ENCODE measurements at regions not wholly inside any gene's neighbourhood (a gene's known extent, or its start where the extent isn't known, plus 50 kb on each side); places are given as distances from the start of the nearest gene placed in this dataset.

DNA sequence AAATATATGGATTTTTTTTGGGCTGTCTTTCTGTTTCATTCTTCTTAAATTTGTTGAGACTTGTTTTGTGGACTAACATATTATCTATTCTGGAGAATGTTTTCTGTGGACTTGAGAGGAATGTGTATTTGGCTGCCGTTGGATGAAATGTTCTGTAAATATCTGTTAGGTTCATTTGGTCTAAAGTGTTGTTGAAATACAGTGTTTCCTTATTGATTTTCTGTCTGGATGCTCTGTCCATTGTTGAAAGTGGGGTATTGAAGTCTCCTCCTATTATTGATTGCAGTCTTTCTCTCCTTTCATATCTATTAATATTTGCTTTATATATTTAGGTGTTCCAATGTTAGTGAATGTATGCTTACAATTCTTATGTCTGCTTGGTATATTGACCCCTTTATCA lies 431.8 kb downstream of the RAPGEF2 start:
- H4K8ac ChIP-seq (ENCODE audit: extremely low read depth, insufficient read depth, low read length) = no peak overlapping the region
- H3K9me3 ChIP-seq (ENCODE audit: insufficient read depth in 2 of 2, low read depth in 1 of 2, low read length in 1 of 2) = peaks cover 8 to 11% of the 10 kb centered on the region in 2 experiments; a peak in 3 of 4 replicates
- DNase-seq (ENCODE audit: low read depth in 1 of 2, low spot score in 2 of 2) = no peak
- H4K5ac ChIP-seq (ENCODE audit: insufficient read length, low read depth, low read length) = no peak overlapping the region
- no peak overlapping the region for H2BK12ac ChIP-seq (ENCODE audit: low read depth, low read length)
- H3K4ac ChIP-seq (replicated peaks; ENCODE audit: insufficient read length, low read depth, low read length) = no peak overlapping the region
- no peak overlapping the region for H2AK5ac ChIP-seq (ENCODE audit: low read depth, low read length)
- H2BK15ac ChIP-seq (ENCODE audit: low read length) = no peak overlapping the region
- H3K23me2 ChIP-seq (ENCODE audit: low read depth, low read length) = no peaks in the 10 kb centered on the region
- POLR2A ChIA-PET (ENCODE audit: partially characterized antibody) = no interaction called here
- CTCF ChIA-PET (ENCODE audit: partially characterized antibody) = interaction anchor here (0.6 to 1.0 kb wide), 3 partner anchors 25 to 206 kb away, joined by 3 read pairs; no protein-coding TSS in a partner anchor
- no peaks in the 10 kb centered on the region for H3K27me3 ChIP-seq (replicated peaks in 1 of 4; ENCODE audit: control insufficient read depth in 3 of 4, extremely low read depth in 1 of 4, insufficient read depth in 3 of 4, low read length in 3 of 4)
- peaks cover 0 to 1% (median under 1%) of the 10 kb centered on the region in 4 experiments; a peak in 3 of 7 replicates for H3K4me1 ChIP-seq (replicated peaks in 1 of 4; ENCODE audit: control insufficient read depth in 3 of 4, insufficient read depth in 4 of 4, low read length in 3 of 4)
- no peaks in the 10 kb centered on the region for H3K79me2 ChIP-seq (ENCODE audit: control insufficient read depth in 1 of 2, insufficient read depth in 2 of 2, low read length in 2 of 2)
- no peak overlapping the region for H3K9ac ChIP-seq (replicated peaks in 1 of 4; ENCODE audit: extremely low read depth in 1 of 4, low read depth in 3 of 4, low read length in 3 of 4)
- FAIRE-seq = no peak
- H3K4me3 ChIP-seq (ENCODE audit: extremely low read depth in 1 of 4, insufficient read depth in 2 of 4, low read depth in 3 of 4, low read length in 4 of 4) = no peak overlapping the region
- H3K36me3 ChIP-seq (ENCODE audit: control insufficient read depth in 2 of 4, insufficient read depth in 4 of 4, low read length in 3 of 4) = no peaks in the 10 kb centered on the region; a peak in 2 of 8 replicates
- no peak overlapping the region for H3K18ac ChIP-seq (ENCODE audit: extremely low read depth, low read length)
- no peak overlapping the region for H2BK20ac ChIP-seq (ENCODE audit: low read length)
- no peak overlapping the region for H3K56ac ChIP-seq (replicated peaks; ENCODE audit: insufficient read length, low read depth, low read length)
- no peak overlapping the region for H4K91ac ChIP-seq (replicated peaks; ENCODE audit: insufficient read length, low read length)
- H2AFZ ChIP-seq (ENCODE audit: low read length) = no peak overlapping the region
- H3K14ac ChIP-seq (ENCODE audit: insufficient read length) = no peak overlapping the region
- no peak overlapping the region for H3K4me2 ChIP-seq (ENCODE audit: insufficient read depth in 1 of 2, low read depth in 2 of 2, low read length in 2 of 2)
- no peak overlapping the region for H3K27ac ChIP-seq (ENCODE audit: low read depth, low read length)
- H2BK5ac ChIP-seq (ENCODE audit: low read depth, low read length) = no peak overlapping the region
- no peaks in the 10 kb centered on the region for H3K79me1 ChIP-seq (ENCODE audit: low read depth, low read length)
- H4K20me1 ChIP-seq (replicated peaks in 1 of 2; ENCODE audit: control insufficient read depth in 1 of 2, insufficient read depth in 2 of 2, low read length in 2 of 2) = no peaks in the 10 kb centered on the region
- 92% methylated on average over 1 of the region's 1 CpG; no CpG with 5 or more reads in 1 of the 2 experiments for WGBS, 2 experiments (ENCODE audit: extremely low coverage in 1 of 2, insufficient coverage in 1 of 2, insufficient read length in 1 of 2, insufficient replicate concordance in 2 of 2, low coverage in 1 of 2, low lambda C conversion rate in 2 of 2, missing lambda C conversion rate in 1 of 2)
- H3K23ac ChIP-seq (ENCODE audit: insufficient read length) = no peak overlapping the region
- TF ChIP-seq, protein P1, sequence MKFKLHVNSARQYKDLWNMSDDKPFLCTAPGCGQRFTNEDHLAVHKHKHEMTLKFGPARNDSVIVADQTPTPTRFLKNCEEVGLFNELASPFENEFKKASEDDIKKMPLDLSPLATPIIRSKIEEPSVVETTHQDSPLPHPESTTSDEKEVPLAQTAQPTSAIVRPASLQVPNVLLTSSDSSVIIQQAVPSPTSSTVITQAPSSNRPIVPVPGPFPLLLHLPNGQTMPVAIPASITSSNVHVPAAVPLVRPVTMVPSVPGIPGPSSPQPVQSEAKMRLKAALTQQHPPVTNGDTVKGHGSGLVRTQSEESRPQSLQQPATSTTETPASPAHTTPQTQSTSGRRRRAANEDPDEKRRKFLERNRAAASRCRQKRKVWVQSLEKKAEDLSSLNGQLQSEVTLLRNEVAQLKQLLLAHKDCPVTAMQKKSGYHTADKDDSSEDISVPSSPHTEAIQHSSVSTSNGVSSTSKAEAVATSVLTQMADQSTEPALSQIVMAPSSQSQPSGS (IDR thresholded peaks at IDR 0.05; ENCODE audit: low read length) = no peak
- no peak for TF ChIP-seq CHD1 (IDR thresholded peaks at IDR 0.05; ENCODE audit: low read depth, low read length)
- no peak for TF ChIP-seq GTF2F1 (IDR thresholded peaks at IDR 0.05; ENCODE audit: borderline replicate concordance, low read depth, low read length)
- TF ChIP-seq POLR2A (IDR thresholded peaks at IDR 0.05; ENCODE audit: control extremely low read depth in 1 of 2, low read depth in 2 of 2, low read length in 2 of 2) = no peak
- TF ChIP-seq SRF (IDR thresholded peaks at IDR 0.05; ENCODE audit: low read depth, low read length) = no peak
- no peak for TF ChIP-seq SAP30 (IDR thresholded peaks at IDR 0.05; ENCODE audit: insufficient read depth, insufficient replicate concordance, low read length)
- TF ChIP-seq SIX5 (IDR thresholded peaks at IDR 0.05; ENCODE audit: low read depth, low read length) = no peak
- no peak for TF ChIP-seq JUN (IDR thresholded peaks at IDR 0.05; ENCODE audit: low read depth, low read length)
- TF ChIP-seq SP2 (IDR thresholded peaks at IDR 0.05; ENCODE audit: low read length) = no peak
- no peak overlapping the region for H2BK120ac ChIP-seq (replicated peaks; ENCODE audit: low read depth, low read length)

Measured in H1 (cell line).